Stimulated activated naive CD8-positive, alpha-beta T cell treated with anti-CD3 and anti-CD28 coated beads, Interleukin-15, Interleukin-2, amounts not matched to agents 100 ng/mL and 50 ng/mL, for 24 hours (primary cell): ENCODE measurements at regions not wholly inside any gene's neighbourhood (a gene's known extent, or its start where the extent isn't known, plus 50 kb on each side); places are given as distances from the start of the nearest gene placed in this dataset.

Experiments used
- H3K27ac Mint-ChIP-seq: one replicate; pipeline ENCODE4 v1.8.0; 2021; ENCODE audit warnings: mild to moderate bottlenecking, mixed read lengths
- H3K27me3 Mint-ChIP-seq: one replicate; pipeline ENCODE4 v1.8.0; 2021; ENCODE audit warnings: mixed read lengths
- H3K36me3 Mint-ChIP-seq: one replicate; pipeline ENCODE4 v1.8.0; 2021; ENCODE audit warnings: low read depth, mixed read lengths
- H3K4me1 Mint-ChIP-seq: one replicate; pipeline ENCODE4 v1.8.0; 2021; ENCODE audit warnings: low read depth, mixed read lengths
- H3K4me3 Mint-ChIP-seq: one replicate; pipeline ENCODE4 v1.8.0; 2021; ENCODE audit warnings: mild to moderate bottlenecking, mixed read lengths
- H3K9me3 Mint-ChIP-seq: one replicate; pipeline ENCODE4 v1.8.0; 2021; ENCODE audit warnings: mixed read lengths

DNA sequence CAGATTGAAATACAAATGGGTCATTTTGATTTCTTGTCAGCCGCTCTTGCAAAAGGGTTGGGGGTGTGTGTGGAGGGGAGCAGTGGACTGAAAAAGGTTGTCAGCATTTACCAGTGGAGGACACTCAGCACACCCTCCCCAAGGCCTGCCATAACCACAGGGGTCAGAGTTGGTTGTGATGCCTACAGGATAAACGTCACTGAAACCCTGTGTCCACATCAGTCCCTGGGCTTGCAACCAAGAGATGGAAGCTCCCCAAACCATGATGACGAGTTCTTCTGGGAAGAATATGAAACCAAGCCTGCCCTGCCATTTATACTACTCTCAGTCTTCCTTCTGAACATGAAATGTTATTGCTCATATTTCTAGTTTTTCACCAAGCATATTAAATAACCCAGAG, 54.0 kb upstream of the UMPS start:
- Mint-ChIP-seq H3K4me3 (no peak overlapping the region), H3K27ac (no peak overlapping the region), H3K9me3 (peaks cover 3% of the 10 kb centered on the region), H3K27me3 (no peaks in the 10 kb centered on the region), H3K36me3 (peaks cover 7% of the 10 kb centered on the region), H3K4me1 (peaks cover 6% of the 10 kb centered on the region)

DNA sequence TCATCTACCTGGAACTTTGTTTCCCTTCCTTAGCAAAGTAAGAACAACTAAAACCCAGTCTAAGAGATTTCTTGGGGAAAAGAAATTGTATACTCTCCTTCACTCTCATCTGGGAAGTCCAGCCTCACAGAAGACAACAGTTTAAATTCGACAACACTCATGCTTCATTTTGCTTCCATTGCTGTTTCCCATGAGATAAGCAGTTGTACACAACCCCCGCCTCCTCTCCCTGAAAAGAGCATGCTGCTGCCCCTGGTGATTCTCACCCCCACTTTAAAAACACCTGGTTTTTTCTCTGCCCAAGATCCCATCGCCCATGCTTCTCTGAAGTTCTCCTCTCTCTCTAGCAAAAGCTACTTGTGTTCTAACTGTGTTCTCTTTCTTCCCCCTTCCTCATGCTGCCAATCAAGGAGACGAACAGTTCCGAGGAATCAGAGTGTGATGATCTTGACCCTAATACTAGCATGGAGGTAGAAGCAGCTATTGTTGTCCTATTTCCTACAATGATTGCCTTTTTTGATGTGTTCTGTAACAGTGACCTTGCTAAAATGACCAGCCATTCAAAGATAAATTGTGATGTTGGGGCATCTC, 51.1 kb upstream of the UMPS start:
- no peak overlapping the region for H3K27ac Mint-ChIP-seq
- H3K36me3 Mint-ChIP-seq = no peaks in the 10 kb centered on the region
- no peaks in the 10 kb centered on the region for H3K9me3 Mint-ChIP-seq
- H3K4me3 Mint-ChIP-seq = no peak overlapping the region
- H3K27me3 Mint-ChIP-seq = no peaks in the 10 kb centered on the region
- H3K4me1 Mint-ChIP-seq = no peaks in the 10 kb centered on the region
